IMR-90 (cell line): ENCODE measurements at regions not wholly inside any gene's neighbourhood (a gene's known extent, or its start where the extent isn't known, plus 50 kb on each side); places are given as distances from the start of the nearest gene placed in this dataset.

Experiments used
- ATAC-seq: fragments of 200-7000 bp; cut with Tn5 transposase; 2 replicates; pipeline ENCODE4 v1.9.1; 2020; ENCODE audit warnings: low read depth, mild to moderate bottlenecking, moderate library complexity
- BruUV-seq: library from RNA; stranded (reverse); fragments of 400-500 nt; replicated peaks from 2 replicates; lab custom pipeline; 2021; lab: Mats Ljungman, UMichigan
- CTCF ChIA-PET: fragments of 300-600 bp; formaldehyde crosslinking; extraction: SDS; loops from one replicate; lab custom pipeline; 2021; ENCODE audit warnings: antibody characterized with exemption; lab: Yijun Ruan, JAX
- POLR2A ChIA-PET: fragments of 300-600 bp; sonication (Branson Sonifier 250); formaldehyde crosslinking; loops from one replicate; lab custom pipeline; 2022; ENCODE audit warnings: antibody characterized with exemption; ENCODE audit not compliant: unreplicated experiment; lab: Charles Lee
- DNase-seq: peaks from one replicate; pipeline ENCODE4 v3.0.0; 2013
- H2AFZ ChIP-seq: replicated peaks from 2 replicates; pipeline ENCODE3; 2013; ENCODE audit warnings: low read length, mild to moderate bottlenecking; ENCODE audit not compliant: poor library complexity
- H2AK5ac ChIP-seq: 2 replicates; pipeline ENCODE4 v1.6.1; 2013; ENCODE audit warnings: low read depth, low read length, inconsistent platforms
- H2AK9ac ChIP-seq: replicated peaks from 2 replicates; pipeline ENCODE3; 2013; ENCODE audit warnings: mild to moderate bottlenecking, low read depth, low read length, moderate library complexity; ENCODE audit not compliant: poor library complexity
- H2BK120ac ChIP-seq: 2 replicates; pipeline ENCODE4 v1.6.1; 2013; ENCODE audit warnings: low read depth, low read length, inconsistent platforms
- H2BK15ac ChIP-seq: 3 replicates; pipeline ENCODE4 v1.6.1; 2013; ENCODE audit warnings: low read depth, low read length, inconsistent platforms
- H2BK20ac ChIP-seq: 2 replicates; pipeline ENCODE4 v1.6.1; 2013; ENCODE audit warnings: low read depth, mild to moderate bottlenecking, inconsistent platforms, low read length, moderate library complexity
- H2BK5ac ChIP-seq: 2 replicates; pipeline ENCODE4 v1.6.1; 2013; ENCODE audit warnings: mild to moderate bottlenecking, low read depth, low read length, inconsistent platforms; ENCODE audit not compliant: poor library complexity, severe bottlenecking
- H3K14ac ChIP-seq: replicated peaks from 2 replicates; pipeline ENCODE4 v1.6.1; 2013; ENCODE audit warnings: low read depth, low read length, inconsistent platforms
- H3K18ac ChIP-seq: 2 replicates; pipeline ENCODE4 v1.6.1; 2013; ENCODE audit warnings: low read depth, low read length, control low read depth
- H3K23ac ChIP-seq: 2 replicates; pipeline ENCODE4 v1.6.1; 2013; ENCODE audit warnings: low read depth, low read length, inconsistent platforms
- H3K27ac ChIP-seq: 2 replicates; pipeline ENCODE4 v1.5.1; 2013; ENCODE audit warnings: mild to moderate bottlenecking, control low read depth, low read length; ENCODE audit not compliant: insufficient read depth
- H3K27me3 ChIP-seq: 2 replicates; pipeline ENCODE4 v1.6.1; 2013; ENCODE audit warnings: low read length; ENCODE audit not compliant: control insufficient read depth, insufficient read depth
- H3K36me3 ChIP-seq: 2 replicates; pipeline ENCODE4 v1.6.1; 2013; ENCODE audit warnings: low read length, mixed read lengths; ENCODE audit not compliant: control insufficient read depth, insufficient read depth
- H3K4ac ChIP-seq: 2 replicates; pipeline ENCODE4 v1.6.1; 2013; ENCODE audit warnings: low read depth, low read length, inconsistent platforms
- H3K4me1 ChIP-seq: 2 replicates; pipeline ENCODE4 v1.6.1; 2013; ENCODE audit warnings: low read length, mixed read lengths; ENCODE audit not compliant: control insufficient read depth, insufficient read depth
- H3K4me2 ChIP-seq: 2 replicates; pipeline ENCODE4 v1.6.1; 2013; ENCODE audit warnings: low read depth, mild to moderate bottlenecking, control low read depth, low read length, moderate library complexity
- H3K4me3 ChIP-seq: 2 replicates; pipeline ENCODE4 v1.5.1; 2013; ENCODE audit warnings: low read depth, mild to moderate bottlenecking, control low read depth, low read length, moderate library complexity; ENCODE audit not compliant: insufficient read depth
- H3K56ac ChIP-seq: 2 replicates; pipeline ENCODE4 v1.6.1; 2013; ENCODE audit warnings: low read length, inconsistent platforms; ENCODE audit not compliant: insufficient read depth; ENCODE audit errors: extremely low read depth
- H3K79me1 ChIP-seq, 2 experiments: 2 replicates each; pipeline ENCODE4 v1.6.1; 2013; ENCODE audit warnings: low read length in 2 of 2, inconsistent platforms in 1 of 2, low read depth in 1 of 2
- H3K9ac ChIP-seq: 2 replicates; pipeline ENCODE4 v1.6.1; 2013; ENCODE audit warnings: low read depth, low read length, control low read depth
- H3K9me1 ChIP-seq: 2 replicates; pipeline ENCODE4 v1.6.1; 2013; ENCODE audit warnings: low read length, inconsistent platforms; ENCODE audit not compliant: insufficient read depth
- H3K9me3 ChIP-seq: 2 replicates; pipeline ENCODE4 v1.6.1; 2013; ENCODE audit warnings: low read length; ENCODE audit not compliant: control insufficient read depth, insufficient read depth
- H4K20me1 ChIP-seq: 2 replicates; pipeline ENCODE4 v1.6.1; 2013; ENCODE audit warnings: low read length, inconsistent platforms; ENCODE audit not compliant: insufficient read depth
- H4K5ac ChIP-seq: 2 replicates; pipeline ENCODE4 v1.6.1; 2013; ENCODE audit warnings: mild to moderate bottlenecking, low read depth, low read length, control low read depth
- H4K8ac ChIP-seq, 2 experiments: 2 replicates each; pipeline ENCODE4 v1.6.1; 2013; ENCODE audit warnings: low read depth in 2 of 2, low read length in 2 of 2, control low read depth in 1 of 2, inconsistent platforms in 1 of 2
- H4K91ac ChIP-seq: 2 replicates; pipeline ENCODE4 v1.6.1; 2013; ENCODE audit warnings: low read depth, low read length, inconsistent platforms; ENCODE audit not compliant: insufficient read depth
- CEBPB ChIP-seq: IDR thresholded peaks from 2 replicates; pipeline ENCODE4 v1.6.1; 2012; ENCODE audit warnings: low read depth, low read length, improper control_type of control experiment
- CHD1 ChIP-seq: IDR thresholded peaks from 2 replicates; pipeline ENCODE4 v1.6.1; 2012; ENCODE audit warnings: low read depth, low read length, improper control_type of control experiment
- ELK1 ChIP-seq: fragments of 150-350 bp; IDR thresholded peaks from 2 replicates; pipeline ENCODE4 v1.6.1; 2016; ENCODE audit warnings: low read depth, mild to moderate bottlenecking, low read length, moderate library complexity, borderline replicate concordance
- FOS ChIP-seq: fragments of 150-350 bp; IDR thresholded peaks from 2 replicates; pipeline ENCODE4 v1.6.1; 2016; ENCODE audit warnings: low read depth, low read length
- MAFK ChIP-seq: IDR thresholded peaks from 2 replicates; pipeline ENCODE4 v1.6.1; 2012; ENCODE audit warnings: low read depth, low read length, improper control_type of control experiment
- MAZ ChIP-seq: IDR thresholded peaks from 2 replicates; pipeline ENCODE4 v1.6.1; 2012; ENCODE audit warnings: low read depth, mild to moderate bottlenecking, low read length, improper control_type of control experiment, moderate library complexity, borderline replicate concordance
- MXI1 ChIP-seq: IDR thresholded peaks from 2 replicates; pipeline ENCODE4 v1.6.1; 2012; ENCODE audit warnings: low read depth, mild to moderate bottlenecking, low read length, moderate library complexity, borderline replicate concordance
- POLR2A ChIP-seq: IDR thresholded peaks from 2 replicates; pipeline ENCODE4 v1.6.1; 2012; ENCODE audit warnings: mild to moderate bottlenecking, low read depth, low read length
- RAD21 ChIP-seq: IDR thresholded peaks from 2 replicates; pipeline ENCODE4 v1.6.1; 2012; ENCODE audit warnings: low read length, improper control_type of control experiment
- RCOR1 ChIP-seq: IDR thresholded peaks from 2 replicates; pipeline ENCODE4 v1.6.1; 2012; ENCODE audit warnings: mild to moderate bottlenecking, low read length, improper control_type of control experiment; ENCODE audit not compliant: insufficient replicate concordance
- RFX5 ChIP-seq: IDR thresholded peaks from 2 replicates; pipeline ENCODE4 v1.8.0; 2012; ENCODE audit warnings: low read depth, mild to moderate bottlenecking, low read length, moderate library complexity
- SMC3 ChIP-seq: fragments of 150-350 bp; IDR thresholded peaks from 2 replicates; pipeline ENCODE4 v1.6.1; 2016; ENCODE audit warnings: low read depth, mild to moderate bottlenecking, antibody characterized with exemption, low read length, moderate library complexity
- USF2 ChIP-seq: fragments of 150-350 bp; IDR thresholded peaks from 2 replicates; pipeline ENCODE4 v1.6.1; 2017; ENCODE audit warnings: mild to moderate bottlenecking, antibody characterized with exemption, low read length, low read depth
- WGBS, 2 experiments: methylation state at CpG; one replicate each; pipeline versions ENCODE4 v1.1.5 to v1.1.7; 2013; ENCODE audit warnings: missing lambda C conversion rate in 2 of 2; ENCODE audit not compliant: insufficient read length in 1 of 2; ENCODE audit errors: extremely low coverage in 2 of 2; 5-methylcytosine and 5-hydroxymethylcytosine counted together
- dilution Hi-C: fragments of 300-500 bp; cut with HindIII; formaldehyde crosslinking; loops from one replicate; pipeline ENCODE4 v1.14.3; 2018; ENCODE audit warnings: low sequenced_read_pairs; ENCODE audit not compliant: unreplicated experiment
- in situ Hi-C: fragments of 300-500 bp; cut with MboI; formaldehyde crosslinking; loops from 3 replicates; pipeline ENCODE4 v1.14.3; 2019; ENCODE audit warnings: low sequenced_read_pairs, inconsistent platforms, mixed read lengths
- intact Hi-C: fragments of 100-400 bp; cut with micrococcal nuclease; formaldehyde crosslinking; loops from 2 replicates; pipeline ENCODE4 v1.10.0; 2022
- TF ChIP-seq, protein P1 (sequence below): conservative IDR thresholded peaks from 2 replicates; pipeline ENCODE4 v1.5.1; 2012; ENCODE audit warnings: mild to moderate bottlenecking, low read depth, low read length, improper control_type of control experiment

- no peak for TF ChIP-seq MAFK
- TF ChIP-seq RAD21: no peak
- no peak for TF ChIP-seq RFX5
- TF ChIP-seq FOS: no peak
- TF ChIP-seq USF2: no peak
- no peak for TF ChIP-seq CEBPB
- TF ChIP-seq MXI1: no peak
- no peak for TF ChIP-seq SMC3
- TF ChIP-seq RCOR1: no peak
- no peak for TF ChIP-seq ELK1
- TF ChIP-seq CHD1: no peak
- TF ChIP-seq POLR2A: no peak
- TF ChIP-seq, protein P1, sequence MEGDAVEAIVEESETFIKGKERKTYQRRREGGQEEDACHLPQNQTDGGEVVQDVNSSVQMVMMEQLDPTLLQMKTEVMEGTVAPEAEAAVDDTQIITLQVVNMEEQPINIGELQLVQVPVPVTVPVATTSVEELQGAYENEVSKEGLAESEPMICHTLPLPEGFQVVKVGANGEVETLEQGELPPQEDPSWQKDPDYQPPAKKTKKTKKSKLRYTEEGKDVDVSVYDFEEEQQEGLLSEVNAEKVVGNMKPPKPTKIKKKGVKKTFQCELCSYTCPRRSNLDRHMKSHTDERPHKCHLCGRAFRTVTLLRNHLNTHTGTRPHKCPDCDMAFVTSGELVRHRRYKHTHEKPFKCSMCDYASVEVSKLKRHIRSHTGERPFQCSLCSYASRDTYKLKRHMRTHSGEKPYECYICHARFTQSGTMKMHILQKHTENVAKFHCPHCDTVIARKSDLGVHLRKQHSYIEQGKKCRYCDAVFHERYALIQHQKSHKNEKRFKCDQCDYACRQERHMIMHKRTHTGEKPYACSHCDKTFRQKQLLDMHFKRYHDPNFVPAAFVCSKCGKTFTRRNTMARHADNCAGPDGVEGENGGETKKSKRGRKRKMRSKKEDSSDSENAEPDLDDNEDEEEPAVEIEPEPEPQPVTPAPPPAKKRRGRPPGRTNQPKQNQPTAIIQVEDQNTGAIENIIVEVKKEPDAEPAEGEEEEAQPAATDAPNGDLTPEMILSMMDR: no peak
- TF ChIP-seq MAZ: no peak
- H2AFZ ChIP-seq: no peak overlapping the region
- no peaks in the 10 kb centered on the region for H3K9me1 ChIP-seq
- dilution Hi-C loops: no loop called here
- H4K91ac ChIP-seq: no peak overlapping the region
- intact Hi-C loops: no loop called here
- no peak overlapping the region for H2AK5ac ChIP-seq
- H3K4me2 ChIP-seq: no peak overlapping the region
- no peak overlapping the region for H3K9ac ChIP-seq
- BruUV-seq: no TSS peak
- no peak overlapping the region for H3K4ac ChIP-seq
- ATAC-seq (no peak), DNase-seq (no peak)
- WGBS, 2 experiments: 80% methylated on average over 1 of the region's 5 CpGs; no CpG with 5 or more reads in 1 of the 2 experiments
- no peak overlapping the region for H3K18ac ChIP-seq
- no peaks in the 10 kb centered on the region for H3K36me3 ChIP-seq
- in situ Hi-C loops: no loop called here
- H3K14ac ChIP-seq: no peak overlapping the region
- no peaks in the 10 kb centered on the region for H3K4me1 ChIP-seq
- H3K4me3 ChIP-seq: no peak overlapping the region
- no peak overlapping the region for H3K23ac ChIP-seq
- CTCF ChIA-PET: no interaction called here
- H4K5ac ChIP-seq: no peak overlapping the region
- no peak overlapping the region for H2BK120ac ChIP-seq
- H4K8ac ChIP-seq: no peak overlapping the region
- H2BK20ac ChIP-seq: no peak overlapping the region
- H4K20me1 ChIP-seq: no peaks in the 10 kb centered on the region
- H3K56ac ChIP-seq: no peak overlapping the region
- no peak overlapping the region for H3K27ac ChIP-seq
- H2BK15ac ChIP-seq: no peak overlapping the region
- POLR2A ChIA-PET: no interaction called here
- no peak overlapping the region for H2AK9ac ChIP-seq
- no peaks in the 10 kb centered on the region; the same call in 1 of the 2 replicates for H3K9me3 ChIP-seq
- H3K27me3 ChIP-seq: peaks cover 5% of the 10 kb centered on the region; the same call in 1 of the 2 replicates
- no peaks in the 10 kb centered on the region for H3K79me1 ChIP-seq
- H2BK5ac ChIP-seq: no peak overlapping the region
Measured at GRCh38 chr2:217026161-217026560, 166.3 kb upstream of the TNP1 start.
